H1 (cell line): ENCODE measurements at regions not wholly inside any gene's neighbourhood (a gene's known extent, or its start where the extent isn't known, plus 50 kb on each side); places are given as distances from the start of the nearest gene placed in this dataset.

Source experiments
- CTCF ChIA-PET: fragments of 300-600 bp; sonication (Branson Sonifier 250); formaldehyde crosslinking; loops from one replicate; lab custom pipeline; 2021; ENCODE audit not compliant: partially characterized antibody; lab: Charles Lee
- POLR2A ChIA-PET: fragments of 300-600 bp; sonication (Branson Sonifier 250); formaldehyde crosslinking; loops from one replicate; lab custom pipeline; 2021; ENCODE audit warnings: inconsistent platforms; ENCODE audit not compliant: partially characterized antibody; lab: Charles Lee
- DNase-seq, 2 experiments: peaks; one replicate each; pipeline versions ENCODE4 v3.0.0 to v3.0.0-alpha.2; 2010 to 2022; ENCODE audit warnings: low spot score in 2 of 2, low read depth in 1 of 2, mixed read lengths in 1 of 2
- FAIRE-seq: peaks from 2 replicates; lab custom pipeline; 2011; peaks lifted over from hg19 to GRCh38; lab: Jason Lieb, UNC
- H2AFZ ChIP-seq: 2 replicates; pipeline ENCODE4 v1.8.1; 2012; ENCODE audit warnings: low read length, inconsistent platforms
- H2AK5ac ChIP-seq: 2 replicates; pipeline ENCODE4 v1.6.1; 2013; ENCODE audit warnings: low read depth, low read length
- H2BK120ac ChIP-seq: replicated peaks from 2 replicates; pipeline ENCODE3; 2013; ENCODE audit warnings: low read depth, low read length, inconsistent platforms
- H2BK12ac ChIP-seq: 2 replicates; pipeline ENCODE4 v1.6.1; 2013; ENCODE audit warnings: low read depth, low read length
- H2BK15ac ChIP-seq: 2 replicates; pipeline ENCODE4 v1.6.1; 2013; ENCODE audit warnings: low read length
- H2BK20ac ChIP-seq: 2 replicates; pipeline ENCODE4 v1.6.1; 2013; ENCODE audit warnings: low read length
- H2BK5ac ChIP-seq: 2 replicates; pipeline ENCODE4 v1.6.1; 2013; ENCODE audit warnings: low read depth, low read length
- H3K14ac ChIP-seq: 2 replicates; pipeline ENCODE4 v1.6.1; 2013; ENCODE audit warnings: inconsistent platforms; ENCODE audit not compliant: insufficient read length
- H3K18ac ChIP-seq: 2 replicates; pipeline ENCODE4 v1.6.1; 2013; ENCODE audit warnings: low read length; ENCODE audit errors: extremely low read depth
- H3K23ac ChIP-seq: 2 replicates; pipeline ENCODE4 v1.6.1; 2013; ENCODE audit warnings: inconsistent platforms; ENCODE audit not compliant: insufficient read length
- H3K23me2 ChIP-seq: 2 replicates; pipeline ENCODE4 v1.6.1; 2013; ENCODE audit warnings: low read depth, low read length
- H3K27ac ChIP-seq: 2 replicates; pipeline ENCODE4 v1.6.1; 2011; ENCODE audit warnings: low read depth, low read length, inconsistent platforms
- H3K27me3 ChIP-seq, 4 experiments: replicated peaks in 1 of 4; 1 replicate in 1 of 4; 2 replicates in 3 of 4; pipeline versions ENCODE4 v1.6.1 to v1.8.1; 2011 to 2013; ENCODE audit warnings: low read length in 3 of 4, mild to moderate bottlenecking in 3 of 4, inconsistent platforms in 2 of 4, mixed read lengths in 2 of 4, moderate library complexity in 1 of 4; ENCODE audit not compliant: control insufficient read depth in 3 of 4, insufficient read depth in 3 of 4; ENCODE audit errors: extremely low read depth in 1 of 4
- H3K36me3 ChIP-seq, 4 experiments: 2 replicates each; pipeline versions ENCODE4 v1.6.1 to v1.8.1; 2011 to 2013; ENCODE audit warnings: mild to moderate bottlenecking in 4 of 4, low read length in 3 of 4, moderate library complexity in 2 of 4, control low read depth in 1 of 4, inconsistent platforms in 1 of 4; ENCODE audit not compliant: insufficient read depth in 4 of 4, control insufficient read depth in 2 of 4
- H3K4ac ChIP-seq: replicated peaks from 2 replicates; pipeline ENCODE3; 2013; ENCODE audit warnings: low read length, low read depth, mixed read lengths, inconsistent platforms; ENCODE audit not compliant: insufficient read length
- H3K4me1 ChIP-seq, 4 experiments: replicated peaks in 1 of 4; 1 replicate in 1 of 4; 2 replicates in 3 of 4; pipeline versions ENCODE4 v1.6.1 to v1.8.1; 2011 to 2013; ENCODE audit warnings: low read length in 3 of 4, inconsistent platforms in 2 of 4, mixed read lengths in 1 of 4; ENCODE audit not compliant: insufficient read depth in 4 of 4, control insufficient read depth in 3 of 4
- H3K4me2 ChIP-seq, 2 experiments: 2 replicates each; pipeline versions ENCODE4 v1.6.1 to v1.8.1; 2011 to 2013; ENCODE audit warnings: low read depth in 2 of 2, low read length in 2 of 2, control low read depth in 1 of 2, inconsistent platforms in 1 of 2, mild to moderate bottlenecking in 1 of 2; ENCODE audit not compliant: insufficient read depth in 1 of 2
- H3K4me3 ChIP-seq, 4 experiments: fragments of 200-600, 300-600 bp in 1 of 4; sonication (generic), shearing (Covaris generic), sonication (Bioruptor Twin) in 1 of 4; 2 replicates each; pipeline versions ENCODE4 v1.5.1 to v1.8.1; 2011 to 2016; ENCODE audit warnings: low read length in 4 of 4, low read depth in 3 of 4, control low read depth in 2 of 4, inconsistent platforms in 2 of 4, mild to moderate bottlenecking in 2 of 4, mixed read lengths in 1 of 4, moderate library complexity in 1 of 4; ENCODE audit not compliant: insufficient read depth in 2 of 4; ENCODE audit errors: extremely low read depth in 1 of 4
- H3K56ac ChIP-seq: replicated peaks from 2 replicates; pipeline ENCODE3; 2013; ENCODE audit warnings: low read depth, mild to moderate bottlenecking, mixed read lengths, low read length, inconsistent platforms; ENCODE audit not compliant: insufficient read length
- H3K79me1 ChIP-seq: 2 replicates; pipeline ENCODE4 v1.6.1; 2013; ENCODE audit warnings: low read depth, low read length, control low read depth
- H3K79me2 ChIP-seq, 2 experiments: 2 replicates each; pipeline versions ENCODE4 v1.6.1 to v1.8.1; 2012 to 2013; ENCODE audit warnings: low read length in 2 of 2, mild to moderate bottlenecking in 2 of 2, inconsistent platforms in 1 of 2; ENCODE audit not compliant: insufficient read depth in 2 of 2, control insufficient read depth in 1 of 2
- H3K9ac ChIP-seq, 4 experiments: replicated peaks in 1 of 4; 1 replicate in 1 of 4; 2 replicates in 3 of 4; pipeline versions ENCODE4 v1.6.1 to v1.8.1; 2011 to 2013; ENCODE audit warnings: low read depth in 3 of 4, low read length in 3 of 4, control low read depth in 2 of 4, mild to moderate bottlenecking in 2 of 4, moderate library complexity in 2 of 4, inconsistent platforms in 1 of 4; ENCODE audit errors: extremely low read depth in 1 of 4
- H3K9me3 ChIP-seq, 2 experiments: 2 replicates each; pipeline versions ENCODE4 v1.6.1 to v1.8.1; 2012 to 2013; ENCODE audit warnings: mild to moderate bottlenecking in 2 of 2, moderate library complexity in 2 of 2, control low read depth in 1 of 2, inconsistent platforms in 1 of 2, low read depth in 1 of 2, low read length in 1 of 2, mixed read lengths in 1 of 2; ENCODE audit not compliant: insufficient read depth in 2 of 2
- H4K20me1 ChIP-seq, 2 experiments: replicated peaks in 1 of 2; 2 replicates each; pipeline versions ENCODE3 to v1.8.1; 2011 to 2013; ENCODE audit warnings: inconsistent platforms in 2 of 2, low read length in 2 of 2, mild to moderate bottlenecking in 1 of 2; ENCODE audit not compliant: insufficient read depth in 2 of 2, control insufficient read depth in 1 of 2
- H4K5ac ChIP-seq: 2 replicates; pipeline ENCODE4 v1.6.1; 2013; ENCODE audit warnings: low read length, low read depth, mixed read lengths, inconsistent platforms; ENCODE audit not compliant: insufficient read length
- H4K8ac ChIP-seq: 2 replicates; pipeline ENCODE4 v1.8.0; 2013; ENCODE audit warnings: mild to moderate bottlenecking, moderate library complexity, low read length, inconsistent platforms; ENCODE audit not compliant: insufficient read depth; ENCODE audit errors: extremely low read depth
- H4K91ac ChIP-seq: replicated peaks from 2 replicates; pipeline ENCODE3; 2013; ENCODE audit warnings: low read length, mixed read lengths, inconsistent platforms; ENCODE audit not compliant: insufficient read length
- BACH1 ChIP-seq: IDR thresholded peaks from 2 replicates; pipeline ENCODE4 v1.6.1; 2012; ENCODE audit warnings: low read length, improper control_type of control experiment
- BCL11A ChIP-seq, 2 experiments: IDR thresholded peaks; one replicate each; pipeline ENCODE4 v1.6.1; 2011; ENCODE audit warnings: low read depth in 2 of 2, low read length in 2 of 2, mild to moderate bottlenecking in 2 of 2
- CBX8 ChIP-seq: fragments of 300-800, 300-1000 bp; sonication (generic); IDR thresholded peaks from 2 replicates; pipeline ENCODE4 v1.7.1; 2016; ENCODE audit warnings: low read depth, low read length, borderline replicate concordance
- HDAC2 ChIP-seq, 2 experiments: fragments of 300-600 bp in 1 of 2; sonication (generic) in 1 of 2; IDR thresholded peaks; 2 replicates each; pipeline ENCODE4 v1.6.1; 2011 to 2012; ENCODE audit warnings: low read depth in 2 of 2, low read length in 2 of 2, mild to moderate bottlenecking in 2 of 2, moderate library complexity in 2 of 2, borderline replicate concordance in 1 of 2, inconsistent platforms in 1 of 2
- KDM1A ChIP-seq: fragments of 200-600, 300-600 bp; sonication (generic); IDR thresholded peaks from 2 replicates; pipeline ENCODE4 v1.7.1; 2016; ENCODE audit warnings: mild to moderate bottlenecking, low read length, borderline replicate concordance
- MAFK ChIP-seq: IDR thresholded peaks from 2 replicates; pipeline ENCODE4 v1.6.1; 2012; ENCODE audit warnings: low read depth, mild to moderate bottlenecking, improper control_type of control experiment, low read length
- MAX ChIP-seq: IDR thresholded peaks from 2 replicates; pipeline ENCODE4 v1.6.1; 2012; ENCODE audit warnings: inconsistent platforms
- RFX5 ChIP-seq: IDR thresholded peaks from 2 replicates; pipeline ENCODE4 v1.6.1; 2011; ENCODE audit warnings: low read depth, low read length, improper control_type of control experiment, borderline replicate concordance
- SP2 ChIP-seq: IDR thresholded peaks from 2 replicates; pipeline ENCODE4 v1.6.1; 2012; ENCODE audit warnings: mild to moderate bottlenecking, low read length, inconsistent platforms
- SRF ChIP-seq: IDR thresholded peaks from 2 replicates; pipeline ENCODE4 v1.6.1; 2011; ENCODE audit warnings: mild to moderate bottlenecking, low read depth, low read length, moderate library complexity
- WGBS, 2 experiments: shearing (Covaris generic) in 1 of 2; methylation state at CpG; one replicate each; pipeline versions ENCODE4 v1.1.6 to v1.1.7; 2013 to 2015; ENCODE audit warnings: low lambda C conversion rate in 2 of 2, mixed read lengths in 2 of 2, inconsistent platforms in 1 of 2, low coverage in 1 of 2, missing lambda C conversion rate in 1 of 2; ENCODE audit not compliant: insufficient replicate concordance in 2 of 2, insufficient coverage in 1 of 2, insufficient read length in 1 of 2; ENCODE audit errors: extremely low coverage in 1 of 2, missing lambda C conversion rate in 1 of 2; 5-methylcytosine and 5-hydroxymethylcytosine counted together

- TF ChIP-seq BCL11A (IDR thresholded peaks at IDR 0.05; ENCODE audit: low read depth in 2 of 2, low read length in 2 of 2) (no peak), SP2 (no peak), SRF (no peak), BACH1 (no peak), RFX5 (no peak), HDAC2 (IDR thresholded peaks at IDR 0.05; ENCODE audit: borderline replicate concordance in 1 of 2, low read depth in 2 of 2, low read length in 2 of 2) (no peak), CBX8 (no peak), KDM1A (no peak), MAFK (no peak), MAX (no peak)
- Histone ChIP-seq H3K79me1 (no peaks in the 10 kb centered on the region), H2BK15ac (no peak overlapping the region), H3K36me3 (no peaks in the 10 kb centered on the region), H2BK20ac (no peak overlapping the region), H3K23me2 (no peaks in the 10 kb centered on the region), H2BK120ac (no peak overlapping the region), H4K5ac (no peak overlapping the region), H3K18ac (no peak overlapping the region), H3K56ac (no peak overlapping the region), H3K14ac (no peak overlapping the region), H3K9me3 (0 out of 4 replicates have a peak, but pooled peaks cover 0 to 5% of the 10 kb centered on the region in 2 experiments), H4K8ac (no peak overlapping the region), H3K23ac (no peak overlapping the region), H4K91ac (no peak overlapping the region), H3K27me3 (no peaks in the 10 kb centered on the region; a peak in 1 of 7 replicates), H4K20me1 (no peaks in the 10 kb centered on the region), H3K4ac (no peak overlapping the region), H2BK12ac (no peak overlapping the region), H2AFZ (no peak overlapping the region), H3K9ac (no peak overlapping the region), H3K79me2 (no peaks in the 10 kb centered on the region), H3K4me2 (no peak overlapping the region), H2AK5ac (no peak overlapping the region), H3K4me1 (no peaks in the 10 kb centered on the region; a peak in 2 of 7 replicates), H2BK5ac (no peak overlapping the region), H3K4me3 (no peak overlapping the region), H3K27ac (no peak overlapping the region)
- 93% methylated on average over 3 of the region's 3 CpGs; no CpG with 5 or more reads in 1 of the 2 experiments for WGBS, 2 experiments
- DNase-seq (no peak), FAIRE-seq (no peak)
- ChIA-PET CTCF (interaction anchor here (0.6 to 1.5 kb wide), 2 partner anchors 33 to 366 kb away, joined by 3 read pairs; no protein-coding TSS in a partner anchor), POLR2A (no interaction called here)
Observed at GRCh38 chr1:185530215-185530614, 204.0 kb upstream of the HMCN1 start.
